ENCODE measurements at regions not wholly inside any gene's neighbourhood (a gene's known extent, or its start where the extent isn't known, plus 50 kb on each side); places are given as distances from the start of the nearest gene placed in this dataset.

DNA sequence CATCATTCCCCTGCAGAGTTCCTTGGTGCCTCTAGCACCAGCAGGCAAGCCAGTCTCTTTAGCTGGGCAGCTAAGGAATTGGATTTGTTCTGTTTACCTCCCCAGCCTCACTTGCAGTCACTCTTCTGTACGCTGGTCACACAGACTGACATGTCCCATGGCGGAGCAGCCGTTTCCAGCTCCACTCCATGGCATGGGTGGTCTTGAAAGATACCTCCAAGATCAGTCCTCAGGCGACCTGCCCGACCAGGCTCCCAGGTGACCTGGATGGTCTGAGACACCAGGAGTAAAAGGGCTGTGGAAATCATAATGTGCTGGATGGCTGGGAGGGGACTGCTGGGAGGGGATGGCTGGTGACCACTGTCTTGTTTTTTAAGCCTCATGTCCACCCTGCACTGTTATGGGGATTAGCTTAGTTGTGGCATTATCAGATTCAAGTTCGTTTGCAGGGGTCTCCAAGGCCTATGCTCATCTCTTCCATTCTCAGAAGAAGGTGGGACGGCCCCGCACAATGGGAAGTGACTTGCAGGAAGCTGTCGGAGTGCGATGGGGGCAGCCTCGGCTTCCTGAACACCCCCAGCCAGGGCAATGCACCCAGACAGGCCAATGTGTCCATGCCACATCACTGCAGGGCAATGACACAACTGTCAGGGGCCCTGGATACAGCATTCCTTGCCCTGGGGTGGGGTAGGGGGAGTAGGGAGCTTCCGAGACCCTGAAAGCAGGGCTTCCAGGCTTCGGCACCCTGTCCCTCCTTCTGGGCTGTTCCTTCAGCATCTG lies 156.1 kb upstream of the MYCN start:
- Histone ChIP-seq H3K4me3 (ENCODE audit: extremely low read depth, insufficient read depth, low read length, poor library complexity, severe bottlenecking) (no peak overlapping the region), H3K4me1 (ENCODE audit: control insufficient read depth, insufficient read depth, low read length, poor library complexity, severe bottlenecking) (peaks cover 12% of the 10 kb centered on the region), H3K27ac (ENCODE audit: low read depth, low read length, severe bottlenecking) (no peak overlapping the region), H3K9me3 (ENCODE audit: control insufficient read depth, low read length) (no peaks in the 10 kb centered on the region), H3K36me3 (ENCODE audit: control insufficient read depth, insufficient read depth, low read length) (no peaks in the 10 kb centered on the region)
- WGBS, 2 experiments (ENCODE audit: insufficient coverage in 2 of 2) = 89 to 93% methylated on average over 9 to 13 of the region's 13 CpGs

- Histone ChIP-seq H3K4me3 (ENCODE audit: extremely low read depth, insufficient read depth, low read length, poor library complexity, severe bottlenecking) (no peak overlapping the region), H3K9me3 (ENCODE audit: control insufficient read depth, low read length) (no peaks in the 10 kb centered on the region), H3K36me3 (ENCODE audit: control insufficient read depth, insufficient read depth, low read length) (no peaks in the 10 kb centered on the region), H3K4me1 (ENCODE audit: control insufficient read depth, insufficient read depth, low read length, poor library complexity, severe bottlenecking) (peaks cover 12% of the 10 kb centered on the region), H3K27ac (ENCODE audit: low read depth, low read length, severe bottlenecking) (no peak overlapping the region)
- WGBS, 2 experiments (ENCODE audit: insufficient coverage in 2 of 2) = 86 to 91% methylated on average over 13 of the region's 21 CpGs
These were observed 155.2 kb upstream of the MYCN start for GRCh38 chr2:15784886-15785801.

- H3K4me3 ChIP-seq (ENCODE audit: extremely low read depth, insufficient read depth, low read length, poor library complexity, severe bottlenecking) = no peak overlapping the region
- H3K9me3 ChIP-seq (ENCODE audit: control insufficient read depth, low read length) = no peaks in the 10 kb centered on the region
- H3K36me3 ChIP-seq (ENCODE audit: control insufficient read depth, insufficient read depth, low read length) = no peaks in the 10 kb centered on the region
- H3K4me1 ChIP-seq (ENCODE audit: control insufficient read depth, insufficient read depth, low read length, poor library complexity, severe bottlenecking) = peaks cover 12% of the 10 kb centered on the region
- WGBS, 2 experiments (ENCODE audit: insufficient coverage in 2 of 2) = 87 to 91% methylated on average over 7 to 10 of the region's 11 CpGs
- H3K27ac ChIP-seq (ENCODE audit: low read depth, low read length, severe bottlenecking) = no peak overlapping the region
These were observed 154.2 kb upstream of the MYCN start for GRCh38 chr2:15786003-15786654.

DNA sequence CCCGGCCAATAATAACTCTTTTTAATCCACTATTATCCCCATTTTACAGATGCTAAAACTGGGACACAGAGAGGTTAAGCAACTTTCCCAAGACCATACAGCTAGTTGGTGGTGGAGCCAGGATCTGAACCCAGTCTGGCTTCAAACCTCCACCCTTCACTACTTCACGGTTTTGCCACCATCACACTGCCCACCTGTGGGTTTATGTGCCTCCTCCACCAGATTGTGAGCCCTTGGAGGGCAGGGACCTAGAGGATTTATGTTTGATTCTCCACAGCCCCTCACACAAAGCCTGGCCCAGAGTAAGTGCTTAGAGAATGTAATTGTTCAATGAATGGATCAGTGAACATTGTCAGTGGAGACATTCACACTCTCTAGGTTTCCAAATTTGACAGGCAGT lies 153.4 kb upstream of the MYCN start:
- WGBS, 2 experiments (ENCODE audit: insufficient coverage in 2 of 2) = 70 to 100% methylated on average over 1 of the region's 2 CpGs
- H3K9me3 ChIP-seq (ENCODE audit: control insufficient read depth, low read length) = no peaks in the 10 kb centered on the region

GRCh38 chr2:15787535-15788454 lies 152.6 kb upstream of the MYCN start:
- Histone ChIP-seq H3K27ac (ENCODE audit: low read depth, low read length, severe bottlenecking) (no peak overlapping the region), H3K4me1 (ENCODE audit: control insufficient read depth, insufficient read depth, low read length, poor library complexity, severe bottlenecking) (no peaks in the 10 kb centered on the region), H3K36me3 (ENCODE audit: control insufficient read depth, insufficient read depth, low read length) (no peaks in the 10 kb centered on the region), H3K4me3 (ENCODE audit: extremely low read depth, insufficient read depth, low read length, poor library complexity, severe bottlenecking) (no peak overlapping the region), H3K9me3 (ENCODE audit: control insufficient read depth, low read length) (no peaks in the 10 kb centered on the region)
- 79 to 98% methylated on average over 1 to 2 of the region's 3 CpGs for WGBS, 2 experiments (ENCODE audit: insufficient coverage in 2 of 2)

More for the DNA sequence above, 153.4 kb upstream of the MYCN start:
- H3K36me3 ChIP-seq (ENCODE audit: control insufficient read depth, insufficient read depth, low read length) = no peaks in the 10 kb centered on the region
- H3K4me3 ChIP-seq (ENCODE audit: extremely low read depth, insufficient read depth, low read length, poor library complexity, severe bottlenecking) = no peak overlapping the region
- peaks cover 8% of the 10 kb centered on the region for H3K4me1 ChIP-seq (ENCODE audit: control insufficient read depth, insufficient read depth, low read length, poor library complexity, severe bottlenecking)
- no peak overlapping the region for H3K27ac ChIP-seq (ENCODE audit: low read depth, low read length, severe bottlenecking)

DNA sequence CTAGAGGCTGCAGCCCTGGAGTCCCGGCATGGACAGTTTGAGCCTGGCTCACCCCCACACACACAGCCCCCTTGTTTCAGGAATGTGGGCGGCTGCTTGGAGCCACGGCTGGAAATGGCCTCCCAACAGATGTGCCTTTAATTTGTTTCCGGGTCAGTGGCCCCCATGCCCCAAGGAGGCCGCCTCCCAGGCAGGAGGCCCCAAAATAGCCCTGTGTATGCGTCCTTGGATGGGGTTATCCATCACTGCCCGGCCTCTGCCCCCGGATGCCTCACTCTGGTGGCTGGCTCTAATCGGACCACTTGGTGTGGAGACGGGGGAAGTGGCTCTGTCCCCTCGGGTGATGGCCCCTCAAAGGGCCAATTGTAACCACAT lies 151.9 kb upstream of the MYCN start:
- 83 to 84% methylated on average over 6 to 10 of the region's 11 CpGs for WGBS, 2 experiments (ENCODE audit: insufficient coverage in 2 of 2)
- H3K4me3 ChIP-seq (ENCODE audit: extremely low read depth, insufficient read depth, low read length, poor library complexity, severe bottlenecking) = no peak overlapping the region

DNA sequence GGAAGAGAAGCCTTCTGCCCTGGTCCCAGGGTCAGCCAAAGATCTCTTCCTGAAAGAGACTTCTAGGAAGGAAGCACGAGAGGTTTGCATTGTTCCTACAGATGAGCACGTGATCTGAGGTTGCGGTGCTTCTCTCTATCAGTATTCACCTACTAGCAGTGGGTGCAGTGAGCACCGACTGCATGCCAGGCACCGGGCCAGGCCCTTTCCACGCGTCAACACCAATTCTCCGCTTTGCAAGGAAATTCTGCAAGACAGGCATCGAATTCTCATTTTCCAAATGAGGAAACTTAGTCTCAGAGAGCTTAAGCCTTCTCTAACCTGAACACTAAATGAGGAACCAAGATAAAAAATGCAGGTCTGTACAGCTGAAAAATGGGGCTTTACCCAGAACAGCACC lies 151.5 kb upstream of the MYCN start:
- H3K4me1 ChIP-seq (ENCODE audit: control insufficient read depth, insufficient read depth, low read length, poor library complexity, severe bottlenecking) = no peaks in the 10 kb centered on the region
- H3K36me3 ChIP-seq (ENCODE audit: control insufficient read depth, insufficient read depth, low read length) = no peaks in the 10 kb centered on the region
- H3K9me3 ChIP-seq (ENCODE audit: control insufficient read depth, low read length) = no peaks in the 10 kb centered on the region
- H3K4me3 ChIP-seq (ENCODE audit: extremely low read depth, insufficient read depth, low read length, poor library complexity, severe bottlenecking) = no peak overlapping the region
- no peak overlapping the region for H3K27ac ChIP-seq (ENCODE audit: low read depth, low read length, severe bottlenecking)
- 80 to 96% methylated on average over 7 to 9 of the region's 9 CpGs for WGBS, 2 experiments (ENCODE audit: insufficient coverage in 2 of 2)

More for the DNA sequence above, 151.9 kb upstream of the MYCN start:
- H3K9me3 ChIP-seq (ENCODE audit: control insufficient read depth, low read length) = no peaks in the 10 kb centered on the region
- H3K4me1 ChIP-seq (ENCODE audit: control insufficient read depth, insufficient read depth, low read length, poor library complexity, severe bottlenecking) = no peaks in the 10 kb centered on the region
- H3K36me3 ChIP-seq (ENCODE audit: control insufficient read depth, insufficient read depth, low read length) = no peaks in the 10 kb centered on the region
- H3K27ac ChIP-seq (ENCODE audit: low read depth, low read length, severe bottlenecking) = no peak overlapping the region

GRCh38 chr2:15789381-15790062 lies 150.8 kb upstream of the MYCN start:
- H3K4me1 ChIP-seq (ENCODE audit: control insufficient read depth, insufficient read depth, low read length, poor library complexity, severe bottlenecking) = no peaks in the 10 kb centered on the region
- no peaks in the 10 kb centered on the region for H3K36me3 ChIP-seq (ENCODE audit: control insufficient read depth, insufficient read depth, low read length)
- no peak overlapping the region for H3K27ac ChIP-seq (ENCODE audit: low read depth, low read length, severe bottlenecking)
- H3K4me3 ChIP-seq (ENCODE audit: extremely low read depth, insufficient read depth, low read length, poor library complexity, severe bottlenecking) = no peak overlapping the region
- no peaks in the 10 kb centered on the region for H3K9me3 ChIP-seq (ENCODE audit: control insufficient read depth, low read length)
- 81 to 94% methylated on average over 6 to 8 of the region's 11 CpGs for WGBS, 2 experiments (ENCODE audit: insufficient coverage in 2 of 2)

- Histone ChIP-seq H3K9me3 (ENCODE audit: control insufficient read depth, low read length) (no peaks in the 10 kb centered on the region), H3K4me3 (ENCODE audit: extremely low read depth, insufficient read depth, low read length, poor library complexity, severe bottlenecking) (no peak overlapping the region), H3K4me1 (ENCODE audit: control insufficient read depth, insufficient read depth, low read length, poor library complexity, severe bottlenecking) (no peaks in the 10 kb centered on the region), H3K27ac (ENCODE audit: low read depth, low read length, severe bottlenecking) (no peak overlapping the region), H3K36me3 (ENCODE audit: control insufficient read depth, insufficient read depth, low read length) (no peaks in the 10 kb centered on the region)
- 90% methylated on average over 8 of the region's 9 CpGs; no CpG with 5 or more reads in 1 of the 2 experiments for WGBS, 2 experiments (ENCODE audit: insufficient coverage in 2 of 2)
These were observed 150.0 kb upstream of the MYCN start for GRCh38 chr2:15790326-15790725.

Measured in mesodermal cell (in vitro differentiated cells).